NCI-H146 (cell line): ENCODE measurements at regions not wholly inside any gene's neighbourhood (a gene's known extent, or its start where the extent isn't known, plus 50 kb on each side); places are given as distances from the start of the nearest gene placed in this dataset.

Experiments
- DNase-seq: peaks from one replicate; lab custom pipeline; 2025; lab: John Stamatoyannopoulos, UW

- peak; percentile 55 for DNase-seq
Measured at GRCh38 chr9:90098408-90098807, 493.6 kb downstream of the GADD45G start.

- DNase-seq: peak; percentile 52
Measured at GRCh38 chr9:90099262-90099963, 494.6 kb downstream of the GADD45G start.

- no peak for DNase-seq
Measured at GRCh38 chr9:90100014-90100413, 495.2 kb downstream of the GADD45G start.

- DNase-seq: peak; percentile 91
Measured at GRCh38 chr9:90102292-90102901, 497.6 kb downstream of the GADD45G start.

- DNase-seq: no peak
Measured at GRCh38 chr9:90103771-90104170, 499.0 kb downstream of the GADD45G start.

- no peak for DNase-seq
Measured at GRCh38 chr9:90105773-90106172, 501.0 kb downstream of the GADD45G start.

- peak; percentile 62 for DNase-seq
Measured at GRCh38 chr9:90107040-90107725, 502.4 kb downstream of the GADD45G start.

- no peak for DNase-seq
Measured at GRCh38 chr9:90107726-90108655, 503.2 kb downstream of the GADD45G start.

GRCh38 chr9:90112788-90113187 lies 508.0 kb downstream of the GADD45G start:
- no peak for DNase-seq

GRCh38 chr9:90114641-90115425 lies 510.0 kb downstream of the GADD45G start:
- no peak for DNase-seq

GRCh38 chr9:90121762-90122161 lies 517.0 kb downstream of the GADD45G start:
- no peak for DNase-seq

- DNase-seq: peak; percentile 85
Measured at GRCh38 chr9:90124961-90125360, 517.7 kb downstream of the DIRAS2 start.

- DNase-seq: no peak
Measured at GRCh38 chr9:90127923-90128322, 514.7 kb downstream of the DIRAS2 start.

- no peak for DNase-seq
Measured at GRCh38 chr9:90128587-90129190, 513.9 kb downstream of the DIRAS2 start.

- DNase-seq: no peak
Measured at GRCh38 chr9:90129446-90129845, 513.2 kb downstream of the DIRAS2 start.

GRCh38 chr9:90131568-90131967 lies 511.1 kb downstream of the DIRAS2 start:
- no peak for DNase-seq

- peak; percentile 1 for DNase-seq
Measured at GRCh38 chr9:90132866-90133265, 509.8 kb downstream of the DIRAS2 start.

GRCh38 chr9:90137801-90138200 lies 504.8 kb downstream of the DIRAS2 start:
- peak; percentile 5 for DNase-seq

- no peak for DNase-seq
Measured at GRCh38 chr9:90140131-90140818, 502.3 kb downstream of the DIRAS2 start.

- DNase-seq: peak; percentile 52
Measured at GRCh38 chr9:90141723-90142122, 500.9 kb downstream of the DIRAS2 start.
